ENCODE measurements at regions not wholly inside any gene's neighbourhood (a gene's known extent, or its start where the extent isn't known, plus 50 kb on each side); places are given as distances from the start of the nearest gene placed in this dataset.

DNA sequence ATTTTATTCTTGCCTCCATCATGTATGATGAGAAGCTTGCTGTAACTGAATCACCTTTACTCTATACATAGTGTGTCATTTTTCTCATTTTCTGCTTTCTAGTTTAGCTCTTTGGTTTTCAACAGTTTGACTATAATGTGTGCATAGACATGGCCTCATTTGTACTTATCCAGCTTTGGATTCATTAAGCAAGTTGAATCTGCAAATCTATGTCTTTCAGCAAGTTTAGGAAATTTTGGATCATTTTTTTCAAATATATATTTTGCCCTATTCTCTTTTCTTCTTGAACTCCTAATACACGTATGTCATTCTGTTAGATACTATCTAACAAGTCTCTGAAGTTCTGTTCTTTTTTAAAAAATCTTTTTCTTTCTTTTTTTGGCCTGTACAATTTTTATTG lies 57.8 kb downstream of the PRLHR start:
- FAIRE-seq = no peak
- 78 to 94% (median 89%) methylated on average over 1 of the region's 1 CpG for WGBS, 3 donors

DNA sequence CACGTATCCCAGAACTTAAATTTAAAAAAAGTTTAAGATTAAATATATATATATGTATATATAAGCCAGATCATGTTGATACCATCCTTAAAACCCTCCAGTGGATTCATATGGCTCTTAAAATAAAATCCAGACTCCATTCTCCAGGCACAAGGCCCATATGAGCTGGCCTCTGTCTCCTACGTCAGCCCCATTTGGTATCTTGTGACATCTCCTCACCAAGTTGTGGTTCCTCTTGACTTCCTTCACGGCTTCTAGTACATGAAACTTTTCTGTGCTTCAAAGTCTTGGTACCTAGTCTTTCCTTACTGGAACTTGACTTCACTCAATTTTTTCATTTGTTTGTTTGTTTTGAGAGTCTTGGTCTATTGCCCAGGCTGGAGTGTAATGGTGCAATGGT lies 61.3 kb downstream of the PRLHR start:
- FAIRE-seq (no peak), DNase-seq (no peak)
- no peaks in the 10 kb centered on the region for H3K4me1 ChIP-seq (ENCODE audit: control insufficient read depth in 3 of 3, insufficient read depth in 2 of 3, low read depth in 1 of 3, low read length in 2 of 3)
- no peak overlapping the region for H3K4me3 ChIP-seq (ENCODE audit: low read depth in 1 of 3, low read length in 3 of 3)
- H3K27me3 ChIP-seq (ENCODE audit: control insufficient read depth in 3 of 3, insufficient read depth in 3 of 3, low read length in 3 of 3) = peaks cover 0 to 7% (median 0%) of the 10 kb centered on the region in 3 donors
- no peaks in the 10 kb centered on the region for H3K36me3 ChIP-seq (ENCODE audit: control insufficient read depth in 3 of 3, insufficient read depth in 2 of 3, low read depth in 1 of 3, low read length in 3 of 3)
- no peaks in the 10 kb centered on the region for H3K9me3 ChIP-seq (ENCODE audit: control insufficient read depth in 2 of 2, insufficient read depth in 1 of 2, low read depth in 1 of 2, low read length in 1 of 2)
- WGBS, 3 donors = 85 to 88% (median 85%) methylated on average over 3 of the region's 3 CpGs
- no peak overlapping the region for H3K27ac ChIP-seq (ENCODE audit: low read depth in 1 of 3, low read length in 2 of 3)

More for the DNA sequence above, 57.8 kb downstream of the PRLHR start:
- no peaks in the 10 kb centered on the region for H3K36me3 ChIP-seq (ENCODE audit: control insufficient read depth in 3 of 3, insufficient read depth in 2 of 3, low read depth in 1 of 3, low read length in 3 of 3)
- peaks cover 0 to under 1% (median 0%) of the 10 kb centered on the region in 3 donors for H3K27me3 ChIP-seq (ENCODE audit: control insufficient read depth in 3 of 3, insufficient read depth in 3 of 3, low read length in 3 of 3)
- no peaks in the 10 kb centered on the region for H3K9me3 ChIP-seq (ENCODE audit: control insufficient read depth in 2 of 2, insufficient read depth in 1 of 2, low read depth in 1 of 2, low read length in 1 of 2)
- H3K27ac ChIP-seq (ENCODE audit: low read depth in 1 of 3, low read length in 2 of 3) = no peak overlapping the region
- no peak overlapping the region for H3K4me3 ChIP-seq (ENCODE audit: low read depth in 1 of 3, low read length in 3 of 3)
- no peak for DNase-seq
- H3K4me1 ChIP-seq (ENCODE audit: control insufficient read depth in 3 of 3, insufficient read depth in 2 of 3, low read depth in 1 of 3, low read length in 2 of 3) = no peaks in the 10 kb centered on the region

DNA sequence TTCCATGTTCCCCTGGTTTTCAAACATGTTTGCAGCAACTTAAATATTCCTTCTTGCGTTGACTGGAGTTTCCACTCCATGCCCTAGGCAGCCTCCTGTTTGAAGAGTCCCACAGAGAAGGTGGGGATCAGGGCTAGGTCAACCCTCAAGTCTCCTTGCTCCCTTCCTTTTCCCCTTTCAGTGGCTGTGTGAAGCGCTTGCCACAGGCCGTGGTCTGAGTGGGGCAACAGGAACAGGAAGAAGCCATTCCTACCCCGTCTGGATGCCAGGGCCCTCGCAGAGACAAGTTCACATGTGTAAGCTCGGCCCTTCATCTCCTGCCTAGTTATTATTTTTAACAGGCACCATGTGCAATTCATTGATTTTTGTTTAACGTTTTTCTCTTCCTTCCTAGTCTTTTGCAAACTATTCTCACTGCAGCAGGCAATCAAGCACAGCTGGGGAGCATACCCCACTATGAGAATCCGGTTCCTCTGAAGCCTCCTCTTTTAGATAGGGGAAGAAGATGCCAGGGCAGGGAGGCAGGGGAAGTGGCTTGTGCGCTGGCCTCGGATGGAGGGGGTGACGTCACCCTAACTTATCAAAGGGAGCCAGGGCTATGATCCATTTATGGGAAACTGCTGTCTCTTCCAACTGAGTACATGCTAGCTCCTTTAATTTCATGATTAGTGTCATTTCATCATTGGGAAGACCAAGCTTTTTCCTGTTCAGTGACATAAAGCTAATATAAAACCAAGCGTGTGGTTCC lies 64.2 kb downstream of the PRLHR start:
- no peak overlapping the region for H3K27ac ChIP-seq (ENCODE audit: low read depth in 1 of 3, low read length in 2 of 3)

DNA sequence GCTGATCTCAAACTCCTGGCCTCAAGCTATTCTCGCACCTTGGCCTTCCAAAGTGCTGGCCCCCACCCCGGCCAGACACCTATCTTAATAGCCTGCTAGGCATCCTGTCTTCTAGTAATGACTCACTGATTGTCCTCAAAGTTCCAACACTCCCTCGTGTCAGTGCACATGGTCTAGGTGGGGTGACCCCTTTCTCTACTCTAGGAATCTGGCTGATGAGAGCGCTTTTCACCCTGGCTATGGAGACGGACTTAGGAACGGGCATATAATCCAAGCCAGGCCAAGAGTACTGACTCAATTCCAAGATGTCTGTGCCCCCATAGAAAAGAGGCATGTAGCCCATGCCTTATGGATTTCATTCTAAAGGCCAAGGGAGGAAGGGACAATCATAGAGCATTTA lies 67.0 kb downstream of the PRLHR start:
- H3K4me3 ChIP-seq (ENCODE audit: low read depth in 1 of 3, low read length in 3 of 3) = no peak overlapping the region
- FAIRE-seq (no peak), DNase-seq (no peak)
- 76 to 83% (median 78%) methylated on average over 6 of the region's 6 CpGs for WGBS, 3 donors
- no peak overlapping the region for H3K27ac ChIP-seq (ENCODE audit: low read depth in 1 of 3, low read length in 2 of 3)
- peaks cover 0 to 10% (median 0%) of the 10 kb centered on the region in 3 donors for H3K27me3 ChIP-seq (ENCODE audit: control insufficient read depth in 3 of 3, insufficient read depth in 3 of 3, low read length in 3 of 3)
- H3K9me3 ChIP-seq (ENCODE audit: control insufficient read depth in 2 of 2, insufficient read depth in 1 of 2, low read depth in 1 of 2, low read length in 1 of 2) = no peaks in the 10 kb centered on the region
- H3K4me1 ChIP-seq (ENCODE audit: control insufficient read depth in 3 of 3, insufficient read depth in 2 of 3, low read depth in 1 of 3, low read length in 2 of 3) = no peaks in the 10 kb centered on the region
- H3K36me3 ChIP-seq (ENCODE audit: control insufficient read depth in 3 of 3, insufficient read depth in 2 of 3, low read depth in 1 of 3, low read length in 3 of 3) = no peaks in the 10 kb centered on the region

More for the DNA sequence above, 64.2 kb downstream of the PRLHR start:
- no peak for FAIRE-seq
- Histone ChIP-seq H3K4me1 (ENCODE audit: control insufficient read depth in 3 of 3, insufficient read depth in 2 of 3, low read depth in 1 of 3, low read length in 2 of 3) (no peaks in the 10 kb centered on the region), H3K4me3 (ENCODE audit: low read depth in 1 of 3, low read length in 3 of 3) (no peak overlapping the region), H3K27me3 (ENCODE audit: control insufficient read depth in 3 of 3, insufficient read depth in 3 of 3, low read length in 3 of 3) (peaks cover 0 to 7% (median 0%) of the 10 kb centered on the region in 3 donors), H3K9me3 (ENCODE audit: control insufficient read depth in 2 of 2, insufficient read depth in 1 of 2, low read depth in 1 of 2, low read length in 1 of 2) (no peaks in the 10 kb centered on the region), H3K36me3 (ENCODE audit: control insufficient read depth in 3 of 3, insufficient read depth in 2 of 3, low read depth in 1 of 3, low read length in 3 of 3) (no peaks in the 10 kb centered on the region)
- 61 to 66% (median 62%) methylated on average over 12 of the region's 12 CpGs for WGBS, 3 donors
- no peak for DNase-seq

DNA sequence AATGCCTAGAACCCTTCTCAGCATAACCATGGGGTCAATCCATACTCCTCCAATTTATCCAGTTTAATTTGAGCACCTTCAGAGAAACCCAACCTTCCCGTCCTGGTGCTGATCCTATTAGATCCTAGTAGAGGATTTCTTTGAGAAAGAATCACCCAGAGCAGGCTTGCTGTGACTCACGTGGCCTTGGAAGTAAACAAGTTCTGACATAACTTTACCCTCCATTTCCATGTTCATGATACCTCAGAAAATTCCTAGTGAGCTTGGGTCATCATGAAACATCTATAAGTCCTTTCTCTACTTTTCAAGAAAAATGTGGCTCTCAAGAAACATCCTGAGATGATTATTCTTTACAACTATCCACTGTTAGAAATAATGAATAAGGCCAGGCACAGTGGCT lies 71.7 kb downstream of the PRLHR start:
- Histone ChIP-seq H3K36me3 (ENCODE audit: control insufficient read depth in 3 of 3, insufficient read depth in 2 of 3, low read depth in 1 of 3, low read length in 3 of 3) (no peaks in the 10 kb centered on the region), H3K4me3 (ENCODE audit: low read depth in 1 of 3, low read length in 3 of 3) (no peak overlapping the region), H3K27ac (ENCODE audit: low read depth in 1 of 3, low read length in 2 of 3) (no peak overlapping the region), H3K4me1 (ENCODE audit: control insufficient read depth in 3 of 3, insufficient read depth in 2 of 3, low read depth in 1 of 3, low read length in 2 of 3) (no peaks in the 10 kb centered on the region), H3K9me3 (ENCODE audit: control insufficient read depth in 2 of 2, insufficient read depth in 1 of 2, low read depth in 1 of 2, low read length in 1 of 2) (no peaks in the 10 kb centered on the region), H3K27me3 (ENCODE audit: control insufficient read depth in 3 of 3, insufficient read depth in 3 of 3, low read length in 3 of 3) (peaks cover 0 to 3% (median 0%) of the 10 kb centered on the region in 3 donors)
- WGBS, 3 donors = 48 to 66% (median 65%) methylated on average over 2 of the region's 2 CpGs
- no peak for FAIRE-seq
- no peak for DNase-seq

DNA sequence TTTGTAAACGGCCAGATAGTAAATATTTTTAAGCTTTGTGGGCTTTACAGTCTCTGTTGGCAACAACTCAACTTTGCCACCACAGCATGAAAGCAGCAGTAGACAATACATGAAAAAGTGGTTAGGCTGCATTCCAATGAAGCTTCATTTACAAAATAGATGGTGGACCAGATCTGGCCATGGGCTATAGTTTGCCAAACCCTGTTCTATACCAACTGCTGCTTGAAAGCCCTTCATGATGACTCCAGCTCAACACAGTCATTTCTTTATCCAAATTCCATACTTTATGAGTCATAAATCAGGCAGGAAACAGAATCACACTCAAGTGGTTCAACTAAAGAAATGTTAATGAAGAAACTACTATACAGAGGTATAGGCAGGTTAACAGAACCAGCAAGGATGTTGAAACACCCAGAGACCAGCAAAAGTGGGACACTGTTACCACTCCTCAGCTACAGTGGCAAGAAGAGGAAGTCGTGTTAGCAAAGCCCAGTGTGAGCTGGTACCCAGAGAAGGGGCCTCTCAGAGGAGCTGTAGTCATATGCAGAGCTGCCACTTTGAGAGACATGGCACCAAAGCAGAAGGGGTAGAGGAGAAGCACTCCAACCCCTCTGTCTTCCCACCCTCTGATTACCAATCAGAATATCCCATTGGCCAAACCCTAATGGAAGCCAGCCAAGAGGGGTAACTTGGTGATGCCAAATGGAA lies 72.5 kb downstream of the PRLHR start:
- Histone ChIP-seq H3K27me3 (ENCODE audit: control insufficient read depth in 3 of 3, insufficient read depth in 3 of 3, low read length in 3 of 3) (peaks cover 0 to 3% (median 0%) of the 10 kb centered on the region in 3 donors), H3K27ac (ENCODE audit: low read depth in 1 of 3, low read length in 2 of 3) (no peak overlapping the region), H3K36me3 (ENCODE audit: control insufficient read depth in 3 of 3, insufficient read depth in 2 of 3, low read depth in 1 of 3, low read length in 3 of 3) (no peaks in the 10 kb centered on the region), H3K9me3 (ENCODE audit: control insufficient read depth in 2 of 2, insufficient read depth in 1 of 2, low read depth in 1 of 2, low read length in 1 of 2) (no peaks in the 10 kb centered on the region), H3K4me1 (ENCODE audit: control insufficient read depth in 3 of 3, insufficient read depth in 2 of 3, low read depth in 1 of 3, low read length in 2 of 3) (no peaks in the 10 kb centered on the region), H3K4me3 (ENCODE audit: low read depth in 1 of 3, low read length in 3 of 3) (no peak overlapping the region)
- DNase-seq (no peak), FAIRE-seq (no peak)
- 34 to 54% (median 36%) methylated on average over 2 of the region's 2 CpGs for WGBS, 3 donors

DNA sequence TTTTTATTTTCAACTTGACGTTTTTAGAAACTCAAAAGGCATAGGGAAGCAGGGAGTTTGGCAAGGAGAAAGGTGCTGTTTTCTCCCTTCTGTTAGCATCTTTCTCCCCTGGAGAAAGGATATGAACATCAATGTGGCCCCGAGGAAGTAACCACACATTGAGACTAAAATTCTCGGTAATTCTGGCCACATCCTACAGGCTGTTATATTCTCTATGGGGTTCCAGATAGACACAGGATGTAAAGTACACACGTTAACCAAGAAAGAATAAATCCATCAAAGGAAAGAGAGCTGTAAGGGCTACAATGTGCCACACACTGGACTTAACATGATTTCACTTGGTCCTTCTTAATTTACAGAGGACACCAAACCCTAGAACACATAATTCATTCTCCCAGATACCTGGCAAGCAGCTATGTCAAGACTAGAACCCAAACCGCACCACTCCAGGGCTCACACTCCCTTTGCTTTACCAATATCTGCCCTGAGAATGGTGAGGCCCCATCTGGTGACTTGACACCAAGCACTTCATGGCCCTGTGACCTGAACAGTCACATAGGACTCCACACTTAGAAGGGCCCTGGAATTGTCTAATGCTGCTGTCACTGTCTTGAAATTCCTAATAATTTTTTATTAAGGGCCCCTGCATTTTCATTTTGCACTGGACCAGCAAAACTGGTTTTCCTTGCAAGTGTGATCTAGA lies 73.9 kb downstream of the PRLHR start:
- FAIRE-seq (no peak), DNase-seq (no peak)
- WGBS, 3 donors = 76 to 81% (median 78%) methylated on average over 5 of the region's 5 CpGs
- Histone ChIP-seq H3K36me3 (ENCODE audit: control insufficient read depth in 3 of 3, insufficient read depth in 2 of 3, low read depth in 1 of 3, low read length in 3 of 3) (no peaks in the 10 kb centered on the region), H3K9me3 (ENCODE audit: control insufficient read depth in 2 of 2, insufficient read depth in 1 of 2, low read depth in 1 of 2, low read length in 1 of 2) (peaks cover 0 to 5% of the 10 kb centered on the region in 2 donors), H3K4me3 (ENCODE audit: low read depth in 1 of 3, low read length in 3 of 3) (no peak overlapping the region), H3K27ac (ENCODE audit: low read depth in 1 of 3, low read length in 2 of 3) (no peak overlapping the region), H3K27me3 (ENCODE audit: control insufficient read depth in 3 of 3, insufficient read depth in 3 of 3, low read length in 3 of 3) (peaks cover 0 to 7% (median 0%) of the 10 kb centered on the region in 3 donors), H3K4me1 (ENCODE audit: control insufficient read depth in 3 of 3, insufficient read depth in 2 of 3, low read depth in 1 of 3, low read length in 2 of 3) (no peaks in the 10 kb centered on the region)

DNA sequence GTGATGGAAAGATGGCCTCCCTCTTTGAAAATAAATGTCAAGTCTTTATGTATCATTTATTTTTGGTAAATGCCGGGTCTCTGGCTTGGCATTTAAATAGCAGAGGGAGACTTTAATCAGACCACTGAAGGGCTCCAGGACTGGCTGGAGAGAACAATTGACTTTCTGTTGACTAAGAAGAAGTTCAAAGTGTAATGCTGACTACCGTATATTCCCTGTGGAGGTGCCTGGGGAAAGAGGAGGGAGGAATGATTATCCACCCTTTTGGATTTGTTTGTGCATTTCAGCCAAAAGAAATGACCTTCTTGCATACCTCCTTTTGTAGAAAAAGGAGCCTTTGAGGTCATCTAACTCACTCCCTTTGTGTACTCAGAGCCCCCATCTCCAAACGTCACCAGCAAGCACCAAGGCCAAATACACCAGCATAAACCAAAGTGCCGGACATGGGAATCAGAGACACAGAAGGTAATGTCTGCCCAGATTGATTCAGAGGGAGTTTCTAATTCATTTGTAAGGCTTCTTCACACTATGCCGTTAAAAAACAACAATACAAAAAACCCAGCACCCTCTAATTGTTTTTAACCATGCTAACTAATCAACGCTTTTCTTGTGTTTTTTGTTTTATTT lies 75.2 kb downstream of the PRLHR start:
- Histone ChIP-seq H3K27ac (ENCODE audit: low read depth in 1 of 3, low read length in 2 of 3) (no peak overlapping the region), H3K4me1 (ENCODE audit: control insufficient read depth in 3 of 3, insufficient read depth in 2 of 3, low read depth in 1 of 3, low read length in 2 of 3) (no peaks in the 10 kb centered on the region), H3K36me3 (ENCODE audit: control insufficient read depth in 3 of 3, insufficient read depth in 2 of 3, low read depth in 1 of 3, low read length in 3 of 3) (no peaks in the 10 kb centered on the region), H3K4me3 (ENCODE audit: low read depth in 1 of 3, low read length in 3 of 3) (no peak overlapping the region), H3K27me3 (ENCODE audit: control insufficient read depth in 3 of 3, insufficient read depth in 3 of 3, low read length in 3 of 3) (peaks cover 0 to 8% (median 0%) of the 10 kb centered on the region in 3 donors), H3K9me3 (ENCODE audit: control insufficient read depth in 2 of 2, insufficient read depth in 1 of 2, low read depth in 1 of 2, low read length in 1 of 2) (peaks cover 0 to 5% of the 10 kb centered on the region in 2 donors)
- 60 to 74% (median 68%) methylated on average over 6 of the region's 6 CpGs for WGBS, 3 donors
- FAIRE-seq = no peak
- DNase-seq = no peak
